Femur (tissue), 1 donor: ENCODE measurements at regions not wholly inside any gene's neighbourhood (a gene's known extent, or its start where the extent isn't known, plus 50 kb on each side); places are given as distances from the start of the nearest gene placed in this dataset.
"Not testable (repeated sequence)": the region's sequence is repeated elsewhere in the genome, so short reads cannot be mapped to it uniquely, and the experiment has no call there.

Source experiments
- DNase-seq: peaks from one replicate; pipeline ENCODE4 v3.0.0-alpha.2; 2017

- no peak for DNase-seq
These were observed 1668.7 kb upstream of the PCDH7 start for GRCh38 chr4:29051381-29051965.

- no peak for DNase-seq
These were observed 1667.9 kb upstream of the PCDH7 start for GRCh38 chr4:29052266-29052665.

- no peak for DNase-seq
These were observed 1661.6 kb upstream of the PCDH7 start for GRCh38 chr4:29058531-29058930.

DNA sequence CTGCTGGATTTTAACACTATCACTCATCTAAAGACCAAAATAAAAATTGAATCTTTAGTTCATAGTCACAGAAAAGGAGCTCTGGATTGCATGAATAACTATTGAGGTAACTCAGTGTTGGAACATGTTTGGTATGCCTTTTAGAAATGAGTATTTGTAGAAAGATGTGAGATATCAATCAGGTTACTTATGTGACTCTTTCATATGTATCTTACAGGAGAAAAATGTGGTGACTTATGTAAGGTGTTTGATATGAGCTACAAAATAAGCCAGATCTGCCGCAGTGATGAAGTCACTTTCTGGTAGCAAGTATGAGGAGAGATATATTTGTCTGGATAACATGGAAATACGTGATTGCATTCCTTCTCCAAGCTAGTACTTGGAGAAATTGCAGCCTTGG lies 1653.3 kb upstream of the PCDH7 start:
- no peak for DNase-seq

DNA sequence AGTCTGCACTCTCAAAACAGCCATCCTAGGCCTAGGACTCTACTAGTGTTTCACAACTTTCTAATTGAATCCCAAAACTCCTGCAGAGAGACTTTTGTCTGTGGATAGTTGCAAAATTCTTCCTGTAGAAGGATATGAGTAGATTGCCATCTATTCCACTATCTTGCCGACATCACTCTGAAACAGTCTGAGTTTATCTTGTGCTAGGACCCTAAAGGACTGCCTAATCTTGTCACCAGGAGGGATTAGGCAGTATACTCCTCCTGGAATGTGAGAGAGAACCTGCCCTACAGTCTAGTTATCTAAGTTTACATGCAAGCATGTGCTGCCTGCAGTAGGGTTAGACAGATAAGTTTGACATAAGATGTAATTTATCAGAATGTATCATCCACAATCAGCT lies 1646.6 kb upstream of the PCDH7 start:
- no peak for DNase-seq

DNA sequence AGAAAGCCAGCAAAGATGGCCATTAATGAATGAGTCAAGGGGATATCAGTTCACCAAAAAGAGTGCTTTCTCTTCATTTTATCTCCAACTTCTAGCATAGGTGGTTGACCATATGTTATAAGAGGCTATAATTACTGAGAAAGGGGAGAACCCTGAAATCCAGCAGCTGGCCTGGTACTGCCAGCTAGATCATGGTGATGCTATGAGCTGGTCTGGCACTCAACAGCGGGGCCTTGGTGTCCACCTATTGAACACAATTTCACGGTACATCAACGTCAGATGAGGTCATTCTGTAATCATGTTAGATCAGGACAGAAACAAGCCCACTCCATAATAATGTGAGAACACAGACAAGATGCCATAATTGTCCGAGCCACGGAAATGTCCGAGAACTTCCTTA lies 1644.8 kb upstream of the PCDH7 start:
- DNase-seq, result no peak

GRCh38 chr4:29079260-29079659 lies 1640.9 kb upstream of the PCDH7 start:
- DNase-seq, result no peak

DNA sequence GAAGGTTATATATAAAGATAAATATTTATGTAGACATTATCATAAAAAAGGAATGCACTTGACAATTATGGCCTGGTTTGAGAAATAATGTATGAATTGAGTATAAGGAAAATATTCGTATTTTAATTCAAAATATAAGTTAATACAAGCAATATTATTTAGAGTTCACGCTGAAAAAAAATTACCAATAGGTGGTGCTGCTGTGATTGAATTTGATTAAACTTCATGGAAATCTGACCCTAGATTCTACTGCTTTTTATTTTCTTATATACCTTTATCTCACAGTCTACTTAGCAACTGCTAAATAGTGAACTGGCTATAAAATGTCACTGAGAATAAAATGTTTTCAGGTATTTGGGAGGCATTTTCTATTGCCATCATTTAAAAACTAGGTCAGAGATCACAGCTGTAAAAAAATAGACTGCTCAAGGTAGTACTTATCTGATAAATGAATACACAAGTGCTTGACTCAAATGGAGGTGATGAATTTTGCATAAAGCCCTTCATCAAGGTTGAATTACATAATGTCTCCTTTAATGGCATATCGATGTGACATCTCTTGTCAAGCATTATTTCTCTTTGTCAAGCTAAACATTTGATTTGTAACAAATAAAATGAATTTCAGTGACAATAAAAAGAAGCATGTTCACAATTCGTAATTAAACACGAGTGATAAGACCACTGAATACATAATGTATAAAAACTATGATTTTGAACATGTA lies 1638.8 kb upstream of the PCDH7 start:
- no peak for DNase-seq

GRCh38 chr4:29082684-29083083 lies 1637.5 kb upstream of the PCDH7 start:
- DNase-seq, result no peak

GRCh38 chr4:29085748-29086147 lies 1634.4 kb upstream of the PCDH7 start:
- no peak for DNase-seq

DNA sequence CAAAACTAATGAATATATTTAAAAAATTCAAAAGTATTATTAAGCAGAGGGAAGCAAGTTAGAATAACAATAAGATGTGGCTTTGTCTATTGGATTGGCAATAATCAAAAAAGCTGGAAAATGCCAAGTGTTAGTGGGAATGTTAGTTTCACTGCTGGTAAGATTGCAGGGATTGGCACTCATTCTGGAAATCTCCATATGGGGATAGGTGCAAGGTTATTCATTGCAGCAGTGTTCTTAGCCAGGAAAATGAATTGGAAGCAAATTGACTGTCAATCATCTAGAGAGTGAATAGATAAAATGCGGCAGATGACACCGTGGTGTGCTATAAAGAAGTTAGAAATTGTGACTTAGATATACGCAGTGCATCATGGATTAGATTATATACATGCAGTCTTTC lies 1615.5 kb upstream of the PCDH7 start:
- DNase-seq, result no peak

- DNase-seq, result no peak
These were observed 1606.2 kb upstream of the PCDH7 start for GRCh38 chr4:29113960-29114359.

- not testable (repeated sequence) for DNase-seq
These were observed 1602.9 kb upstream of the PCDH7 start for GRCh38 chr4:29117231-29117722.

- DNase-seq, result no peak
These were observed 1598.6 kb upstream of the PCDH7 start for GRCh38 chr4:29121586-29121985.

DNA sequence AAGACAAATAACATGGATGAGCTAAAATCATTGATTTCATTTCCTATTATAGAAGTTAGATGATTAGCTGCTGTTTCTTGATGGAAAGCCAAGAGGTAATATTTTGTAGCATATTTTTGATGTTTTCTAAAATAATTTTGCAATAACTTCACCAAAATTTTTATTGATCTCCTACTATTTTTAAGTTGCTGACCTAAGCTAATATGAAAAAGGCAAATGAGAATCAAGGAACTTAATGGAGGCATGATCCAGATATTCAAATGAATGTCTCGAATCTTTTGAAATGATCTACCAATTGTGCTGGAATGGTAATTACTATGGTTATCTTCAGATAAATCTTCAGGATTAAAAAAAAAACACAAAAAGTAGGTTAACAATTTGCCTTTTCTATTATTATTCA lies 1591.4 kb upstream of the PCDH7 start:
- no peak for DNase-seq

DNA sequence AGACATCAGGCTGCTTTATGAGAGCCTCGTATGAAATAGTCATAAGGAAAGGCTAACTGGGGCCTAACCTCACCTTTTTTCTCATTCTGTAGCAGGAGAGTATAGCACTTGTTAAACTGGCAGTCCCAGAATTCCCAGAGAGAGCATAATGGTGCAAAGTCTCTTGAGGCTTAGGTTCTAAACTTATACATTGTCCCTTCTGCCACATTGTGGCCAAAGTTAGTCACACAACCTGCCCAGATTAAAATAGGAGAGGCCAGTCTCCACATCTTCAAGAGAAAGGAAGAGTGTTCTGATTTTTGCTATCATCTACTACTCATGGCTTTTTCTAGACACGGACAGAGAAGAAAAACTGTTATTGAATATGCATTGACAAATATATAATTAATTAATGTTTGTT lies 1588.9 kb upstream of the PCDH7 start:
- no peak for DNase-seq

- DNase-seq, result no peak
These were observed 1577.5 kb upstream of the PCDH7 start for GRCh38 chr4:29142708-29143107.

- no peak for DNase-seq
These were observed 1568.6 kb upstream of the PCDH7 start for GRCh38 chr4:29151584-29151983.

GRCh38 chr4:29153642-29154041 lies 1566.5 kb upstream of the PCDH7 start:
- no peak for DNase-seq

GRCh38 chr4:29175291-29175690 lies 1544.9 kb upstream of the PCDH7 start:
- no peak for DNase-seq

- no peak for DNase-seq
These were observed 1521.1 kb upstream of the PCDH7 start for GRCh38 chr4:29199025-29199424.

DNA sequence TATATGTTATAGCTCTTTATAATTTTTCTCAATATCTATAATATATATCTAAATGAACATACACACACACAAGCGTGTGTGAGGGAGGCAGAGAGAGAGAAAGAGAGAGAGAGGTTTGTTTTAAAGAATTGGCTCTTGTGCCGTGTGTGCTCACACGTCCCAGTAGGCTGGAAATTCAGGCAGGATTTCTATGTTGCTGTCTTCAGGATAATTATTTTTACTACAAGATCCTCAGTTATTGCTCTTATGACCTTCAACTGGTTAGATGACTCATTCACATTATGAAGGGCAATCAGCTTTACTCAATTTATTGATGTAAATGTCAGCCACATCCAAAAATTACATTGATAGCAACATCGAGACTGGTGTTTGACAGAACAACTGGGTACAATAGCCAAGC lies 1520.7 kb upstream of the PCDH7 start:
- DNase-seq, result no peak

DNA sequence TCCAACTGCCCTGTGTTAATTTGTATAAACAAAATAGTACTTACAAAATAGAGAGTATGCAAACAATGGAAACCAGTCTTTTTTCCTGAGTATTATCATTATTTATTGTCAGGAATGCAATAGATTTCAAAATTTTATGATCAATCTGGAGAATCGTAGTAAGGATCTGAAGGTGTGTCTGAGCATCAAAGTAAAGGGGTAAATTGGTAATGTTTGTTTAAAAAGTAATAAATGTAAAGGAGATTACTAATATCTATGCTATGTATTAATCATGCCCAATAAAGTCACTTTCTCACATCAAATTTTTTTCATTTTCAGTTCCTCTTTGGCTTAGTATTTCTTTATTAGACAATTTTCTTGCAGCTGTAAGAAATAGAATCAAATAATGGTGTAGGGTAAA lies 1507.1 kb upstream of the PCDH7 start:
- DNase-seq, result no peak

GRCh38 chr4:29220761-29221160 lies 1499.4 kb upstream of the PCDH7 start:
- DNase-seq, result no peak

DNA sequence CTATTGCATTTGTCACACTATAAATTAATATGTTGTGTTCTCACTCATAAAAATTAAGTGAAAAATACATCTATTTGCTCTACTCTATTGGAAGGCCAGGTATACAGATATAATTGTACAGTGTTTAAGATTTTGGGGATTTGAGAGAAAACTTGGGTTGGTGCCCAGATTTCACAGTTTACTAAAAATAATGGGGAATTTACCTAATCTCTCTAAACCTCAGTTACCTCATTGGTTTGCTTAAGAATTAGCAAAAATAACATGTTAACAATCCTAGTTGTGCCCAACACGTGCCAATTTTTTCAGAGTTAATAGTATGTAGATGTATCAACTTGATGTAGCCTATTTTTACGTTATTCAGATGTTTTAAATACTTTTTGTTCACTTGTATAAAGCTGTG lies 1495.3 kb upstream of the PCDH7 start:
- no peak for DNase-seq
